ENCODE measurements at regions not wholly inside any gene's neighbourhood (a gene's known extent, or its start where the extent isn't known, plus 50 kb on each side); places are given as distances from the start of the nearest gene placed in this dataset.
"Not testable (repeated sequence)": the region's sequence is repeated elsewhere in the genome, so short reads cannot be mapped to it uniquely, and the experiment has no call there.

- no peak for TF ChIP-seq CTCF (IDR thresholded peaks at IDR 0.05; ENCODE audit: low read length, missing control alignments)
- H3K4me3 ChIP-seq (replicated peaks; ENCODE audit: low read depth, low read length) = no peak overlapping the region
- no peak for DNase-seq (ENCODE audit: low read depth)
These were observed 203.9 kb downstream of the MINAR1 start for GRCh38 chr15:79635897-79636561.

GRCh38 chr15:79640206-79640605 lies 208.1 kb downstream of the MINAR1 start:
- H3K4me3 ChIP-seq (replicated peaks; ENCODE audit: low read depth, low read length) = no peak overlapping the region
- DNase-seq (ENCODE audit: low read depth) = peak; percentile 79
- no peak for TF ChIP-seq CTCF (IDR thresholded peaks at IDR 0.05; ENCODE audit: low read length, missing control alignments)

GRCh38 chr15:79641841-79642240 lies 209.7 kb downstream of the MINAR1 start:
- TF ChIP-seq CTCF (IDR thresholded peaks at IDR 0.05; ENCODE audit: low read length, missing control alignments) = no peak
- H3K4me3 ChIP-seq (replicated peaks; ENCODE audit: low read depth, low read length) = no peak overlapping the region
- no peak for DNase-seq (ENCODE audit: low read depth)

- DNase-seq (ENCODE audit: low read depth) = no peak
- no peak overlapping the region for H3K4me3 ChIP-seq (replicated peaks; ENCODE audit: low read depth, low read length)
- TF ChIP-seq CTCF (IDR thresholded peaks at IDR 0.05; ENCODE audit: low read length, missing control alignments) = no peak
These were observed 211.3 kb downstream of the MINAR1 start for GRCh38 chr15:79643393-79643792.

GRCh38 chr15:79644091-79644490 lies 212.0 kb downstream of the MINAR1 start:
- DNase-seq (ENCODE audit: low read depth) = peak; percentile 65
- H3K4me3 ChIP-seq (replicated peaks; ENCODE audit: low read depth, low read length) = no peak overlapping the region
- TF ChIP-seq CTCF (IDR thresholded peaks at IDR 0.05; ENCODE audit: low read length, missing control alignments) = no peak

- not testable (repeated sequence) for H3K4me3 ChIP-seq (replicated peaks; ENCODE audit: low read depth, low read length); DNase-seq (ENCODE audit: low read depth)
These were observed 220.8 kb downstream of the MINAR1 start for GRCh38 chr15:79652972-79653371.

- no peak for TF ChIP-seq CTCF (IDR thresholded peaks at IDR 0.05; ENCODE audit: low read length, missing control alignments)
- DNase-seq (ENCODE audit: low read depth) = no peak
- no peak overlapping the region for H3K4me3 ChIP-seq (replicated peaks; ENCODE audit: low read depth, low read length)
These were observed 221.4 kb downstream of the MINAR1 start for GRCh38 chr15:79653533-79653932.
